Trophoblast cell (in vitro differentiated cells and primary cell): ENCODE measurements at regions not wholly inside any gene's neighbourhood (a gene's known extent, or its start where the extent isn't known, plus 50 kb on each side); places are given as distances from the start of the nearest gene placed in this dataset.

ENCODE experiments used
- DNase-seq, 2 donors: peaks; one replicate each; pipeline ENCODE4 v3.0.0-alpha.2; 2016
- H2AFZ ChIP-seq: 2 replicates; pipeline ENCODE4 v1.6.1; 2013; ENCODE audit warnings: low read length, moderate library complexity, mild to moderate bottlenecking; ENCODE audit not compliant: insufficient read depth, poor library complexity
- H2AK5ac ChIP-seq: 2 replicates; pipeline ENCODE4 v1.6.1; 2013; ENCODE audit warnings: mild to moderate bottlenecking, low read length
- H2BK120ac ChIP-seq: 2 replicates; pipeline ENCODE4 v1.6.1; 2013; ENCODE audit warnings: low read length, mild to moderate bottlenecking, moderate library complexity; ENCODE audit not compliant: insufficient read depth, poor library complexity
- H2BK12ac ChIP-seq: 2 replicates; pipeline ENCODE4 v1.6.1; 2013; ENCODE audit warnings: mild to moderate bottlenecking, low read length, moderate library complexity
- H2BK5ac ChIP-seq: 2 replicates; pipeline ENCODE4 v1.6.1; 2013; ENCODE audit warnings: low read length, low read depth, moderate library complexity, mild to moderate bottlenecking; ENCODE audit not compliant: poor library complexity
- H3K14ac ChIP-seq: 2 replicates; pipeline ENCODE4 v1.6.1; 2013; ENCODE audit warnings: mild to moderate bottlenecking, low read length
- H3K18ac ChIP-seq: 2 replicates; pipeline ENCODE4 v1.6.1; 2013; ENCODE audit warnings: mild to moderate bottlenecking, low read length
- H3K23ac ChIP-seq: 2 replicates; pipeline ENCODE4 v1.6.1; 2013; ENCODE audit warnings: low read length
- H3K27ac ChIP-seq: 2 replicates; pipeline ENCODE4 v1.5.1; 2013; ENCODE audit warnings: low read depth, mild to moderate bottlenecking, inconsistent platforms, low read length, moderate library complexity
- H3K27me3 ChIP-seq: 2 replicates; pipeline ENCODE4 v1.6.1; 2013; ENCODE audit warnings: inconsistent platforms, mild to moderate bottlenecking, low read length, moderate library complexity; ENCODE audit not compliant: insufficient read depth
- H3K36me3 ChIP-seq, 2 experiments: 1 replicate in 1 of 2; 2 replicates in 1 of 2; pipeline ENCODE4 v1.6.1; 2013; ENCODE audit warnings: low read length in 2 of 2, mild to moderate bottlenecking in 2 of 2, moderate library complexity in 1 of 2; ENCODE audit not compliant: insufficient read depth in 2 of 2, control insufficient read depth in 1 of 2
- H3K4ac ChIP-seq: 2 replicates; pipeline ENCODE4 v1.6.1; 2013; ENCODE audit warnings: low read depth, mild to moderate bottlenecking, low read length, moderate library complexity
- H3K4me1 ChIP-seq, 2 experiments: 1 replicate in 1 of 2; 2 replicates in 1 of 2; pipeline ENCODE4 v1.6.1; 2013; ENCODE audit warnings: low read length in 2 of 2, mild to moderate bottlenecking in 2 of 2, moderate library complexity in 1 of 2; ENCODE audit not compliant: insufficient read depth in 2 of 2, control insufficient read depth in 1 of 2
- H3K4me2 ChIP-seq: 2 replicates; pipeline ENCODE4 v1.6.1; 2013; ENCODE audit warnings: inconsistent platforms, mild to moderate bottlenecking, low read length, moderate library complexity
- H3K4me3 ChIP-seq: 2 replicates; pipeline ENCODE4 v1.5.1; 2013; ENCODE audit warnings: mild to moderate bottlenecking, low read depth, low read length, inconsistent platforms
- H3K79me1 ChIP-seq: one replicate; pipeline ENCODE4 v1.6.1; 2013; ENCODE audit warnings: low read length
- H3K79me2 ChIP-seq: 2 replicates; pipeline ENCODE4 v1.6.1; 2013; ENCODE audit warnings: low read length, mild to moderate bottlenecking; ENCODE audit not compliant: control insufficient read depth, insufficient read depth, poor library complexity
- H3K9ac ChIP-seq: 2 replicates; pipeline ENCODE4 v1.6.1; 2013; ENCODE audit warnings: mild to moderate bottlenecking, low read length
- H3K9me3 ChIP-seq: 2 replicates; pipeline ENCODE4 v1.6.1; 2013; ENCODE audit warnings: low read depth, mild to moderate bottlenecking, control low read depth, inconsistent platforms, low read length; ENCODE audit not compliant: insufficient read depth
- H4K12ac ChIP-seq: 2 replicates; pipeline ENCODE4 v1.6.1; 2013; ENCODE audit warnings: low read depth, mild to moderate bottlenecking, low read length, moderate library complexity
- H4K8ac ChIP-seq: 2 replicates; pipeline ENCODE4 v1.6.1; 2013; ENCODE audit warnings: low read depth, mild to moderate bottlenecking, low read length, moderate library complexity
- H4K91ac ChIP-seq: one replicate; pipeline ENCODE4 v1.6.1; 2013; ENCODE audit warnings: low read depth, mild to moderate bottlenecking, low read length, moderate library complexity
- WGBS: extraction: QIAGEN DNeasy Blood & Tissue Kit; methylation state at CpG from one replicate; pipeline ENCODE4 v1.1.7; 2013; ENCODE audit warnings: missing lambda C conversion rate; ENCODE audit not compliant: insufficient read length, insufficient coverage; ENCODE audit errors: extremely low coverage; 5-methylcytosine and 5-hydroxymethylcytosine counted together

DNA sequence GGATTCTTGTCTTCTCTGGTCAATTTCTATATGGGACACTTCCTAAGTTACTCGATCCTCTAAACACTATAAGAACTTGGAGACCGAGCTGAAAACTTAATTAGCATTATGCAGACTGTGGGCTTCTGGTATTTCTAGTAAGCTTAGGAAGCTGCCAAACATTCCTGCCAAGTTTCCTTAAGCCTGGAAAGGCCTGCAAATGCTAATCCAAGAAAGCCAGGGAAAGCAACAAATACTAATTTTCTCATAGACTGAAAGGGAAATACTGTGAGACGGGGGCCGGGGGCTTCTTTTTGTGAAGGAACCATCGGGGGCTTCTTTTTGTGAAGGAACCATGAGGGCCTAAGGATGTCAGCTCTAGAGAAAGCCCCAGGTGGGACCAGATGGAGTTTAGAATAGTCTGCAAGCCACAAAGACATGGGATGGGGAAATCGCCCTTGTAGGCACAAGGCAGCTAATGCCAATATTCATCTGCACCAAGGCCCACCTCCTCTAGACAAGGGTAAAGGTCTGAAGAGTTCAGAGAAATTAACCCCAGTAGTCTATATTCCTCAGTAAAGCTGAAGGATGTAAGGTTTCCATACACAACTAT, 332.4 kb upstream of the PRDM1 start:
- no peak overlapping the region for H2BK120ac ChIP-seq

DNA sequence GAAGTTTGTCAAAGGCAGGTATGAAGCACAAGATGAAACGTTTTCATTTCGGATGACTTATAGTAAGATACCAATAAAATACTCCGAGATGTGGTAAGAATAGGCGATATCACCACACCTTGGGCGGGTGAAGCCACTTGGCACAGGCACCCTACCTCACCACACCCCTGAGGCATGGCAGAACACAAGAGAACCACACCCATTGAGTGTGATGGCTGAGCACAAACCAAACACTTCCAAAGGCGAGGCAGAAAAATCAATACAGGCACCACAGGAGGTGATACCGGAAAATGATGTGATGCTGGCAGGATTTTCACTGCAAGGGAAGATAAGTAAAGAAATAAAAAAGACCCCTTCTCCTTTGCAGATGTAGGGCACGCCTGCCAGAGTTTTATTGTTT, 332.9 kb upstream of the PRDM1 start:
- no peak overlapping the region for H2BK120ac ChIP-seq
- whole genome bisulfite sequencing: no CpG with 5 or more reads among the region's 8 CpGs
- no peak overlapping the region for H2AK5ac ChIP-seq
- H4K91ac ChIP-seq: no peak overlapping the region
- H3K27me3 ChIP-seq: no peaks in the 10 kb centered on the region
- no peak overlapping the region for H2AFZ ChIP-seq
- no peaks in the 10 kb centered on the region for H3K79me2 ChIP-seq
- no peak overlapping the region for H2BK12ac ChIP-seq
- no peak overlapping the region for H3K27ac ChIP-seq
- H3K4ac ChIP-seq: no peak overlapping the region
- no peak overlapping the region for H3K14ac ChIP-seq
- H3K79me1 ChIP-seq: no peaks in the 10 kb centered on the region
- H3K18ac ChIP-seq: no peak overlapping the region
- no peak overlapping the region for H4K12ac ChIP-seq
- no peak overlapping the region for H3K9ac ChIP-seq
- peaks cover 0 to 3% of the 10 kb centered on the region in 2 experiments for H3K4me1 ChIP-seq
- DNase-seq: no peak
- no peaks in the 10 kb centered on the region for H3K36me3 ChIP-seq
- H3K4me2 ChIP-seq: no peak overlapping the region
- no peaks in the 10 kb centered on the region for H3K9me3 ChIP-seq
- no peak overlapping the region for H3K4me3 ChIP-seq
- no peak overlapping the region for H2BK5ac ChIP-seq
- no peak overlapping the region for H3K23ac ChIP-seq
- no peak overlapping the region for H4K8ac ChIP-seq

More for the DNA sequence above, 332.4 kb upstream of the PRDM1 start:
- Histone ChIP-seq H4K8ac (no peak overlapping the region), H3K23ac (no peak overlapping the region), H3K79me2 (no peaks in the 10 kb centered on the region), H2AFZ (no peak overlapping the region), H3K4me3 (no peak overlapping the region), H2AK5ac (no peak overlapping the region), H4K91ac (no peak overlapping the region), H4K12ac (no peak overlapping the region), H3K27me3 (no peaks in the 10 kb centered on the region), H3K79me1 (no peaks in the 10 kb centered on the region), H3K9ac (no peak overlapping the region), H3K4me1 (peaks cover 0 to 3% of the 10 kb centered on the region in 2 experiments), H3K36me3 (no peaks in the 10 kb centered on the region), H2BK12ac (no peak overlapping the region), H3K4ac (no peak overlapping the region), H3K14ac (no peak overlapping the region), H3K9me3 (no peaks in the 10 kb centered on the region), H3K27ac (no peak overlapping the region), H3K4me2 (no peak overlapping the region), H2BK5ac (no peak overlapping the region), H3K18ac (no peak overlapping the region)
- WGBS: no CpG with 5 or more reads among the region's 6 CpGs
- peak in 1 of 2 donors; percentile 39 for DNase-seq

DNA sequence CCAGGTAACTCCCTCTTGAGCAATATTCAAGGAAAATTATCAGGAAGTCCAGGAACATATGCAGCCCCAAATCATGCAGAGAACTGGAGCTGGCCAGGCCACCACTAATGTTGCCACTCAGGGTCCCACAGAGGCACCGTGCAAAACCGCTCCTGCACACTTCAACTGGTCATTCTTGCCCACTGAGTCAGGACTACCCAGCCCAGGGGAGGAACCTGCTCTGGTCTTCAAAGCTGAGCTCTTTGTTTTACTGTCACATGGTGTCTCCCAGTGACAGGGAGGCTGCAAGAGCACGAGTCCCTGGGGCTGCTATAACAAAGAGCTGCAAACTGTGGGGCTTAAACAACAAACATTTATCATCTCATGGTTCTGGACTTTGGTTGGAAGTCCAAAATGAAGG, 336.0 kb upstream of the PRDM1 start:
- no peak overlapping the region for H3K4me3 ChIP-seq
- H4K8ac ChIP-seq: no peak overlapping the region

DNA sequence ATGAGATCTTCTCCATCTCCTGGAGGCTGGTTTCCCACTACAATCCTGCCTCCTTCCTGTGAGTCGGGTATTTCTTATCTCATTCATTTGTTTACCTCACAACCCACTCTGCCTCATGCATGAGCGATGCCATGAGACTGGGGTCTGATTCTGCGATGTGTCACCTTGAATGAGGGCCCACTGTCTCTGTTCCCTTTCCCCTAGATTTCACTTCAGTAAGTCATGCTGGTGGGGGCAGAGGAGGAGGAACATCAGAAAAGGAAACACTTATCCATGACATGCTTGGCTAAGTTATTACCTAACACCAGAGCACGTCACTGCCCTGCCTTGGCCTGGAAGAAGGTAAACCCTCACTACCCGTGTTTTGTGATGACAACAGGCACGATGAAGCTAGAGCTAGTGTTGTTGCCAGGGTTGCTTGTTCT, 337.4 kb upstream of the PRDM1 start:
- WGBS: no CpG with 5 or more reads among the region's 6 CpGs

More for the DNA sequence above, 336.0 kb upstream of the PRDM1 start:
- Histone ChIP-seq H2BK5ac (no peak overlapping the region), H2AK5ac (no peak overlapping the region), H3K79me1 (no peaks in the 10 kb centered on the region), H2BK12ac (no peak overlapping the region), H3K4me1 (peaks cover 0 to 3% of the 10 kb centered on the region in 2 experiments), H3K18ac (no peak overlapping the region), H2BK120ac (no peak overlapping the region), H3K4ac (no peak overlapping the region), H3K14ac (no peak overlapping the region), H3K79me2 (no peaks in the 10 kb centered on the region), H3K9ac (no peak overlapping the region), H3K9me3 (no peaks in the 10 kb centered on the region), H3K27ac (no peak overlapping the region), H3K27me3 (no peaks in the 10 kb centered on the region), H2AFZ (no peak overlapping the region), H3K4me2 (no peak overlapping the region), H3K36me3 (no peaks in the 10 kb centered on the region), H4K12ac (no peak overlapping the region), H4K91ac (no peak overlapping the region), H3K23ac (no peak overlapping the region)
- peak; percentile 34 to 63 for DNase-seq
- no CpG with 5 or more reads among the region's 3 CpGs for WGBS

More for the DNA sequence above, 337.4 kb upstream of the PRDM1 start:
- peak; percentile 97 to 99 for DNase-seq
- no peaks in the 10 kb centered on the region for H3K36me3 ChIP-seq
- no peak overlapping the region for H2BK120ac ChIP-seq
- H2AFZ ChIP-seq: no peak overlapping the region
- no peak overlapping the region for H3K18ac ChIP-seq
- no peak overlapping the region for H3K23ac ChIP-seq
- H3K4ac ChIP-seq: no peak overlapping the region
- no peaks in the 10 kb centered on the region for H3K27me3 ChIP-seq
- no peak overlapping the region for H3K9ac ChIP-seq
- H4K8ac ChIP-seq: no peak overlapping the region
- no peak overlapping the region for H3K4me3 ChIP-seq
- H3K9me3 ChIP-seq: no peaks in the 10 kb centered on the region
- no peak overlapping the region for H2BK12ac ChIP-seq
- no peaks in the 10 kb centered on the region for H3K79me2 ChIP-seq
- no peak overlapping the region for H2AK5ac ChIP-seq
- no peak overlapping the region for H3K4me2 ChIP-seq
- no peaks in the 10 kb centered on the region for H3K79me1 ChIP-seq
- no peak overlapping the region for H4K91ac ChIP-seq
- no peak overlapping the region for H4K12ac ChIP-seq
- no peak overlapping the region for H2BK5ac ChIP-seq
- peaks cover 0 to 3% of the 10 kb centered on the region in 2 experiments for H3K4me1 ChIP-seq
- H3K14ac ChIP-seq: no peak overlapping the region
- H3K27ac ChIP-seq: no peak overlapping the region
